Thyroid gland (tissue), 4 donors: ENCODE measurements at regions not wholly inside any gene's neighbourhood (a gene's known extent, or its start where the extent isn't known, plus 50 kb on each side); places are given as distances from the start of the nearest gene placed in this dataset.

Experiments
- POLR2A ChIP-seq, 2 donors: fragments of 450-650 bp; IDR thresholded peaks; one replicate each; pipeline ENCODE4 v1.6.1; 2017; ENCODE audit warnings: antibody characterized with exemption in 2 of 2, mild to moderate bottlenecking in 2 of 2, moderate library complexity in 1 of 2
- TF ChIP-seq, protein P1 (sequence below), 6 experiments: fragments of 200-600 bp in 3 of 6; fragments of 450-650 bp in 3 of 6; sonication (generic) in 3 of 6; IDR thresholded peaks; one replicate each; pipeline ENCODE4 v1.5.1; 2016 to 2019; ENCODE audit warnings: antibody characterized with exemption in 6 of 6, mild to moderate bottlenecking in 2 of 6, inconsistent platforms in 1 of 6, moderate library complexity in 1 of 6

DNA sequence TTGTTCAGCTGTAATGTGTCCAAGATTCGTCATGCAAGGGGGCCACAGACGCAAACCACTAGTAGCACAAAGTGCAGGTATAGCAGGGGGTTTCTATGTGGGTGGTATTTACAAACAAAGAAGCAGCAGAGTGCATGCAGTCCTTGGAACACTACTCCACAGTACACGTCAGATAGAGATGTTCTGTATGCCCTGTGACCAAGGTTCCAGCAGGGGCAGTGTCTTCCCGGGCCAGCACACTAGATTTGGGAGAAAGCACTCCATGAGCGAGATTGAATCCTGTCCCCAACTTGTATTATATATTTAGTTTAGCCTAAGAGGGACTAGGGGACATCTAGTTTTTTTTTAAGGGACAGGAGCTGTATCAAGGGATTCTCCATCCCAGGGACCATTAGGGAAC lies 54.4 kb upstream of the ESX1 start:
- TF ChIP-seq, protein P1, sequence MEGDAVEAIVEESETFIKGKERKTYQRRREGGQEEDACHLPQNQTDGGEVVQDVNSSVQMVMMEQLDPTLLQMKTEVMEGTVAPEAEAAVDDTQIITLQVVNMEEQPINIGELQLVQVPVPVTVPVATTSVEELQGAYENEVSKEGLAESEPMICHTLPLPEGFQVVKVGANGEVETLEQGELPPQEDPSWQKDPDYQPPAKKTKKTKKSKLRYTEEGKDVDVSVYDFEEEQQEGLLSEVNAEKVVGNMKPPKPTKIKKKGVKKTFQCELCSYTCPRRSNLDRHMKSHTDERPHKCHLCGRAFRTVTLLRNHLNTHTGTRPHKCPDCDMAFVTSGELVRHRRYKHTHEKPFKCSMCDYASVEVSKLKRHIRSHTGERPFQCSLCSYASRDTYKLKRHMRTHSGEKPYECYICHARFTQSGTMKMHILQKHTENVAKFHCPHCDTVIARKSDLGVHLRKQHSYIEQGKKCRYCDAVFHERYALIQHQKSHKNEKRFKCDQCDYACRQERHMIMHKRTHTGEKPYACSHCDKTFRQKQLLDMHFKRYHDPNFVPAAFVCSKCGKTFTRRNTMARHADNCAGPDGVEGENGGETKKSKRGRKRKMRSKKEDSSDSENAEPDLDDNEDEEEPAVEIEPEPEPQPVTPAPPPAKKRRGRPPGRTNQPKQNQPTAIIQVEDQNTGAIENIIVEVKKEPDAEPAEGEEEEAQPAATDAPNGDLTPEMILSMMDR (IDR thresholded peaks at IDR 0.05) = no peak
- TF ChIP-seq POLR2A (IDR thresholded peaks at IDR 0.05) = no peak
